ENCODE measurements at regions not wholly inside any gene's neighbourhood (a gene's known extent, or its start where the extent isn't known, plus 50 kb on each side); places are given as distances from the start of the nearest gene placed in this dataset.

- no peak for DNase-seq
- H3K4me1 ChIP-seq, result no peaks in the 10 kb centered on the region
- no peak for TF ChIP-seq CTCF (IDR thresholded peaks at IDR 0.05)
- H3K9me3 ChIP-seq, result no peaks in the 10 kb centered on the region
- no peak overlapping the region for H3K27ac ChIP-seq
- intact Hi-C loops (cut with DNase I; ENCODE audit: low total_unique reads), result no loop called here
- no peak overlapping the region for H3K4me3 ChIP-seq
- no peaks in the 10 kb centered on the region for H3K36me3 ChIP-seq
- no peaks in the 10 kb centered on the region for H3K27me3 ChIP-seq
Observed at GRCh38 chr4:189048119-189048518, 892.6 kb upstream of the FRG1 start.

- TF ChIP-seq CTCF (IDR thresholded peaks at IDR 0.05), result no peak
- no peak overlapping the region for H3K27ac ChIP-seq
- no peak overlapping the region for H3K4me3 ChIP-seq
- H3K4me1 ChIP-seq, result no peaks in the 10 kb centered on the region
- no peak for DNase-seq
- H3K36me3 ChIP-seq, result no peaks in the 10 kb centered on the region
- intact Hi-C loops (cut with DNase I; ENCODE audit: low total_unique reads), result no loop called here
- no peaks in the 10 kb centered on the region for H3K27me3 ChIP-seq
- H3K9me3 ChIP-seq, result no peaks in the 10 kb centered on the region
Observed at GRCh38 chr4:189049682-189050081, 891.0 kb upstream of the FRG1 start.

- H3K4me3 ChIP-seq, result no peak overlapping the region
- no peak for DNase-seq
Observed at GRCh38 chr4:189050643-189051042, 890.0 kb upstream of the FRG1 start.

GRCh38 chr4:189053621-189054020 lies 887.1 kb upstream of the FRG1 start:
- H3K27ac ChIP-seq, result no peak overlapping the region
- H3K9me3 ChIP-seq, result no peaks in the 10 kb centered on the region
- H3K4me3 ChIP-seq, result no peak overlapping the region
- no peaks in the 10 kb centered on the region for H3K36me3 ChIP-seq
- no peak for DNase-seq
- H3K27me3 ChIP-seq, result no peaks in the 10 kb centered on the region
- no peaks in the 10 kb centered on the region for H3K4me1 ChIP-seq
- intact Hi-C loops (cut with DNase I; ENCODE audit: low total_unique reads), result no loop called here
- TF ChIP-seq CTCF (IDR thresholded peaks at IDR 0.05), result no peak

More at GRCh38 chr4:189050643-189051042, 890.0 kb upstream of the FRG1 start:
- intact Hi-C loops (cut with DNase I; ENCODE audit: low total_unique reads), result no loop called here
- Histone ChIP-seq H3K4me1 (no peaks in the 10 kb centered on the region), H3K36me3 (no peaks in the 10 kb centered on the region), H3K27ac (no peak overlapping the region), H3K27me3 (no peaks in the 10 kb centered on the region), H3K9me3 (no peaks in the 10 kb centered on the region)
- TF ChIP-seq CTCF (IDR thresholded peaks at IDR 0.05), result no peak

GRCh38 chr4:189060104-189060503 lies 880.6 kb upstream of the FRG1 start:
- Histone ChIP-seq H3K36me3 (no peaks in the 10 kb centered on the region), H3K4me3 (no peak overlapping the region), H3K4me1 (no peaks in the 10 kb centered on the region), H3K9me3 (peaks cover 0 to 11% (median 0%) of the 10 kb centered on the region in 3 donors), H3K27ac (no peak overlapping the region), H3K27me3 (no peaks in the 10 kb centered on the region)
- intact Hi-C loops (cut with DNase I; ENCODE audit: low total_unique reads), result no loop called here
- no peak for TF ChIP-seq CTCF (IDR thresholded peaks at IDR 0.05)
- no peak for DNase-seq
